Epithelial cell of esophagus (primary cell): ENCODE measurements at regions not wholly inside any gene's neighbourhood (a gene's known extent, or its start where the extent isn't known, plus 50 kb on each side); places are given as distances from the start of the nearest gene placed in this dataset.
A peak's percentile ranks its signal among the peaks of the same experiment; 100 is the strongest.
"Not testable (repeated sequence)": the region's sequence is repeated elsewhere in the genome, so short reads cannot be mapped to it uniquely, and the experiment has no call there.

Experiments
- DNase-seq: peaks from one replicate; pipeline ENCODE4 v3.0.0; 2010; ENCODE audit warnings: low read depth
- H3K4me3 ChIP-seq: 2 replicates; pipeline ENCODE4 v1.5.1; 2011; ENCODE audit warnings: mild to moderate bottlenecking, low read length, control low read depth
- CTCF ChIP-seq: IDR thresholded peaks from 2 replicates; pipeline ENCODE4 v1.5.1; 2011; ENCODE audit warnings: low read depth, mild to moderate bottlenecking, low read length, control low read depth, inconsistent platforms; ENCODE audit not compliant: insufficient read depth; ENCODE audit errors: missing control alignments

GRCh38 chr10:107952649-107953556 is 788.4 kb upstream of the SORCS1 start:
- H3K4me3 ChIP-seq: no peak overlapping the region
- TF ChIP-seq CTCF: no peak
- peak; percentile 9 for DNase-seq

DNA sequence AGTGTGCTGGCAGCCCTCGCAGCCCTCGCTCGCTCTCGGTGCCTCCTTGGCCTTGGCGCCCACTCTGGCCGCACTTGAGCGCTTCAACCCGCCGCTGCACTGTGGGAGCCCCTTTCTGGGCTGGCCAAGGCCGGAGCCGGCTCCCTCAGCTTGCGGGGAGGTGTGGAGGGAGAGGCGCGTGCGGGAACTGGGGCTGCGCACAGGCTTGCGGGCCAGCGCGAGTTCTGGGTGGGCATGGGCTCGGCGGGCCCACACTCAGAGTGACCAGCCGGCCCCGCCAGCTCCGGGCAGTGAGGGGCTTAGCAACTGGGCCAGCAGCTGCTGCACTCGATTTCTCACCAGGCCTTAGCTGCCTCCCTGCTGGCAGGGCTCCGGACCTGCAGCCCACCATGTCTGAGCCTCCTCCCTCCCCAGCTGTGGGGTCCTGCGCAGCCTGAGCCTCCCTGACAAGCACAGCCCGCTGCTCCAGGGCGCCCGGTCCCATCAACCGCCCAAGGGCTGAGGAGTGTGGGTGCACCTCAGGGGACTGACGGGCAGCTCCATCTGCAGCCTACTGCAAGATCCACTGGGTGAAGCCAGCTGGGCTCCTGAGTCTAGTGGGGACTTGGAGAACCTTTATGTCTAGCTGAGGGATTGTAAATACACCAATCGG is 786.0 kb upstream of the SORCS1 start:
- H3K4me3 ChIP-seq, DNase-seq: not testable (repeated sequence)

DNA sequence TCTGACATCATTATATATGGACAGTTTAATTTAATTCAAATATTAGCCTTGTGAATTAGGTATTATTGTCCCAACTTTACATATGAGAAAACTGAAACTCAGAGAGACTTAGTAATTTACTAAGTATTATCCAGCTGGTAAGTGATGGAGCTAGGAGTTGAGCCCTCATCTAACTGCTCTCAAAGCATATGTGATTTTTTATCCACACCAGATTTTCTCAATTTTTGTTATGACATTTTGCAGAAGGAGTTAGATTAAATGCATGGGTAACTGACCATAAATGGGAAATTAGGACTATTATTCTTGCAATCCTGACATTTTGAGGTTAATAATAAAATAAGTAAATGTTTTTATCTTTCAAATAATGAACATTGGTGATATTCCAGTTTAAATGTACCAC is 778.3 kb upstream of the SORCS1 start:
- no peak for DNase-seq
- no peak for TF ChIP-seq CTCF
- no peak overlapping the region for H3K4me3 ChIP-seq

DNA sequence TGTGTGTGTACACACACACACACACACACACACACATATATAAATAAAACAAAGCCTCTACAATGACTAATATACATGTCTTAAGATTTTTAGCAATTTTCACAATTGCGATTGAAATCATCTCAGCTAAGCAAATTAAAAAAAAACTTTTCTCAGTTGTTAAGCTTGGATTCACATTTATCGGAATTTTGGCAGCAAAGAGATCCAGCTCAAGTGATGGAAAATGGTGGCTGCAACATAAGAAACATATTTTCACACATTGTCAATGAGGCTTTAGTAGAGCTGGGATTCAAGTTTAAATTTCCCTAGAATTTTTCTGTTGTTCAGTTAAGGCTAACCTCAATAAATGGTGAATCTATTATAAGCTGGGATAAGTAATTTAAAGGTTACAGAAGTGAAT is 768.6 kb upstream of the SORCS1 start:
- DNase-seq: no peak
- no peak for TF ChIP-seq CTCF
- no peak overlapping the region for H3K4me3 ChIP-seq

- TF ChIP-seq CTCF: no peak
- DNase-seq: no peak
- H3K4me3 ChIP-seq: no peak overlapping the region
These were observed 767.3 kb upstream of the SORCS1 start for GRCh38 chr10:107931808-107932207.

- no peak for DNase-seq
- no peak for TF ChIP-seq CTCF
- no peak overlapping the region for H3K4me3 ChIP-seq
These were observed 765.5 kb upstream of the SORCS1 start for GRCh38 chr10:107930037-107930436.

GRCh38 chr10:107924458-107924857 is 760.0 kb upstream of the SORCS1 start:
- no peak for TF ChIP-seq CTCF
- no peak overlapping the region for H3K4me3 ChIP-seq
- no peak for DNase-seq
